ENCODE measurements at regions not wholly inside any gene's neighbourhood (a gene's known extent, or its start where the extent isn't known, plus 50 kb on each side); places are given as distances from the start of the nearest gene placed in this dataset.
"Not testable (repeated sequence)": the region's sequence is repeated elsewhere in the genome, so short reads cannot be mapped to it uniquely, and the experiment has no call there.

- no peak for DNase-seq (ENCODE audit: low spot score)
Measured at GRCh38 chr2:82084679-82085392, 1780.3 kb upstream of the LRRTM1 start.

DNA sequence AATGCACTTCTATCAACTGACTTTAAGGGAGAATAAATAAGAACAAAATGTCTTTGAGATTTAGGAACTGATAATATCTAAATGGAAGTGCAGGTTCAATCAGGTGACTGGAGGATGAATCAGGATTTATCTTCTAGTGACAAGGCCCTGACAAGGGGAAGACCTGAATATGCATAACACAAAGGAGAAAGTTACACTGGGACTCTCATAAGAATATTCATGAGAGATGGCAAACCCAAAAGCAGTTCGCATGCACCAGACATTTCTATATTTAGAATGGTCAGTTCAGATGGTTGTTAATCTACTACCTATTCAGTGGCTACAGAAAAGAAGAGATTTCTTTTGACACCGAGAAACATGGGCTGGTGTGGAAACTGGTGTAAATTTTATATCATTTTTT, 1771.3 kb upstream of the LRRTM1 start:
- no peak for DNase-seq (ENCODE audit: low spot score)

DNA sequence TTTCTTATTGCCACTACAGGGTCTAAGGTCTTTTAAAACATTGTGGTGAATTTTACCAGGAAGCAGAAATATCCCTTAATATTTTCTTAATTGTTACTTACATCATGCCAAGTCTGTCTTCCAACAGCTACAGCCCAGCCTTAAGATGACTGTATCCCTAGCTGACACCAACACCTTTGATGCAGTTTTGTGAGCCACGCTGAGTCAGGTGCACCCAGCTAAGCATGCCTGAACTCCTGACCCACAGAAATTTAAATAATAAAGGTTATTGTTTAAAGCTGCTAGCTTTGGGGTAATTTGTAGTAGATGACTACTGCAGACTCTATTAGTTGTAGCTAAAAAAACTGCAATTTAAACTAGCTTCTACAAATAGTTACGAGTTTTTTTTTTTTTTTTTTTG, 1757.9 kb upstream of the LRRTM1 start:
- DNase-seq (ENCODE audit: low spot score): no peak

- DNase-seq (ENCODE audit: low spot score): no peak
Measured at GRCh38 chr2:82055846-82056245, 1751.3 kb upstream of the LRRTM1 start.

GRCh38 chr2:82043867-82044266, 1739.3 kb upstream of the LRRTM1 start:
- DNase-seq (ENCODE audit: low spot score): no peak

DNA sequence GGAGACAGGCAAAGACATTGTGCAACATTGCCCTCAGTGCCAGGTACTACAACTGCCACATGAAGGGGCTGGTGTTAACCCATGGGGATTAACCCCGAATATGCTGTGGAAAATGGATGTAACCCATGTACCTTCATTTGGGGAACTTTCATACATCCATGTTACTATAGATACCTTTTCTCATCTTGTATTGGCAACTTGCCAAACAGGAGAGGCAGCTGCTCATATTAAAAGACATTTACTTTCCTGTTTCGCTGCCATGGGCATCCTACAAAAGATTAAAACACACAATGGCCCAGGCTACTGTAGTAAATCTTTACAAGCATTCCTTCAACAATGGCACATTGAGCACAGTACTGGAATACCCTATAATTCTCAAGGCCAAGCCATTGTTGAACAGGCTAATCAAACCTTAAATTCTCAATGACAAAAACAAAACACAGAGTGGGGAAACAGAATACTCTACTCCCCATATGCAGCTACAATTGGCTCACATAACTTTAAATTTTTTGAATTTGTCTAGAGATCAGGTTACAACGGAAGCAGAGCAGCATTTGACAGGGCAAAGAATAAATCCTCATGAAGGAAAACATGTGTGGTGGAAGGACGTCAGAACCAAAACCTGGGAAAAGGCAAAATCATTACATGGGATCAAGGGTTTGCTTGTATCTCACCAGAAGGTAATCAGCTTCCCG, 1723.5 kb upstream of the LRRTM1 start:
- DNase-seq (ENCODE audit: low spot score): no peak

DNA sequence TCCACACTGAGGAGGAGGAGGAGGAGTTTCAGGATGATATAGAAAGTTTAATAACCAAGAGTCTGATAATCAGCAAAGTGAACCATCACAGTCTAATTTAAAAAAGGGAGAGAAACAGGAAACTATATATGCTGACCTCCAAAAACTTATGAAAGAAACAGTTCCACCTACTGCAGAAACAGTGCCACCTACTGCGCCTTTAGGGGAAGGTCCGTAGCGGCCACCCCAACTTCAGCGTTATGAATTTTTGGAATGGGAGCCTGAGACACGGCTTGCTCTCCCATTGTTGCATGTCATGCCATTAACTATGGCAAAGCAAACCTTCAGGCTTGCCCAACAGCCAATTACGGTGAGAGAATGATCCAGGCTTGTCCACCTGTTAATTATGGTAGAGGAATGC, 1719.2 kb upstream of the LRRTM1 start:
- DNase-seq (ENCODE audit: low spot score): no peak

GRCh38 chr2:82013641-82014040, 1709.1 kb upstream of the LRRTM1 start:
- no peak for DNase-seq (ENCODE audit: low spot score)

- DNase-seq (ENCODE audit: low spot score): no peak
Measured at GRCh38 chr2:82007071-82007664, 1702.6 kb upstream of the LRRTM1 start.

DNA sequence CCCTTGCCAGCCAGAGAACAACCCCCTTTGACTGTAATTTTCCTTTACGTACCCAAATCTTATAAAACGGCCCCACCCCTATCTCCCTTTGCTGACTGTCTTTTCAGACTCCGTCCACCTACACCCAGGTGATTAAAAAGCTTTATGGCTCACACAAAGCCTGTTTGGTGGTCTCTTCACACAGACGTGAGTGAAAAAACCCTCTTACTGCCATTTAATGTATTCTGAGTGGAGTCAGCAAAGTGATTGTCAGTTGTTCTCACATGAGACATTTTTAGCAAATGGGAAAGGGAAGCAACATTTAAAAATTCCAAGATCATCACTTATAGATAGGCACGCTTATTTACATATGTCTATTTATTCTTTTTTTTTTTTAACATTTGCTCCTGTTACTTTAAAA, 1701.3 kb upstream of the LRRTM1 start:
- DNase-seq (ENCODE audit: low spot score): not testable (repeated sequence)

DNA sequence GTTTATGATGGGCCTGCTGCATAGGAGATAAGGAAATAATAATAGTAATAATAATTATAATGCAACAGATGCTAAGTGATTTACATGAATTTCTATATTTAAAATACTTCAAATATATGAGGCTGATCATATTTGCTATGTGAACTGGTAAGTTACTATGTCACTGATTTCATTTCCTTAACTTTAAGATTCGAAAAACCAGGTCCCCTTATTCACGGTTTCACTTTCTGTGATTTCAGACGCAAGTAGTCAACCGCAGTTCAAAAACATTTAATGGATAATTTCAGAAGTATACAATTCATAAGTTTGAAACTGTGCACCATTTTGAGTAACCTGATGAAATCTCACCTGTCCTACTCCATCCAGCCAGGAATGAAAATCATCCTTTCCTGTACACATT, 1697.1 kb upstream of the LRRTM1 start:
- no peak for DNase-seq (ENCODE audit: low spot score)

- DNase-seq (ENCODE audit: low spot score): no peak
Measured at GRCh38 chr2:82000606-82001005, 1696.1 kb upstream of the LRRTM1 start.

DNA sequence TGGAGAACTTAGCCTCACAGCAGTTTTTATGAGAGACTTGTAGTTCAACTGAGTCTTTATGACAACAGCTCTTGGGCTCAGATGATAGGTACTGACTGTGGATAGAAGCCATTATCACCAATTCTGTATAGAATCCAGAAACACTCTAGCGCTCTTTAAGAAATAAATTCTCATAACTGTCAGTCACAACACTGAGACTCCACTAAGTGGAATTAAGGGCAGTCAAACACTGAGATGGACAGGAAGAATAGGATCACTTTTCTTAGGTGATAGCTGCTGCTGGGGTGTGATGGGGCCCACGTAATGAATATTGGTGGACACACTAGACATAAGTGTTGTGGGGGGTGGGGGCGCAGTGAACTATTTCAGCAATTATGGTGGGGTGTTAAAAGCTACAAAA, 1691.8 kb upstream of the LRRTM1 start:
- no peak for DNase-seq (ENCODE audit: low spot score)

DNA sequence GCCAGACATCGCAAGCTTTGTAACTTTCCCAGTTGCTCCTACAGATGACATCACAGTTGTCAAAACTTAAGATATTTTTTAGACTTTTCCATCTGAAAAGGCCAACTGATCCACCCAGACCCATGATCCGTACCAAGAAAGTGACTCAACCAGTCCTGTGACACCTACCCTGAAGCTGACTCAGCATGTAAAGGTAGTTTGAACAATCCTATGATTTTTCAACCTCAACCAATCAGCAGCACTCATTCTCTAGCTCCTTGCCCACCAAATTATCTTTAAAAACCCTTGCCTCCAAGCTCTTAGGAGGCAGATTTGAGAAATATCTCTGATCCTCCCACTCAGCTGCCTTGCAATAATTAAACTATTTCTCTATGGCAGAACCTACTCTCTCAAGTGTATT, 1686.7 kb upstream of the LRRTM1 start:
- DNase-seq (ENCODE audit: low spot score): no peak

- DNase-seq (ENCODE audit: low spot score): no peak
Measured at GRCh38 chr2:81987370-81987769, 1682.8 kb upstream of the LRRTM1 start.

DNA sequence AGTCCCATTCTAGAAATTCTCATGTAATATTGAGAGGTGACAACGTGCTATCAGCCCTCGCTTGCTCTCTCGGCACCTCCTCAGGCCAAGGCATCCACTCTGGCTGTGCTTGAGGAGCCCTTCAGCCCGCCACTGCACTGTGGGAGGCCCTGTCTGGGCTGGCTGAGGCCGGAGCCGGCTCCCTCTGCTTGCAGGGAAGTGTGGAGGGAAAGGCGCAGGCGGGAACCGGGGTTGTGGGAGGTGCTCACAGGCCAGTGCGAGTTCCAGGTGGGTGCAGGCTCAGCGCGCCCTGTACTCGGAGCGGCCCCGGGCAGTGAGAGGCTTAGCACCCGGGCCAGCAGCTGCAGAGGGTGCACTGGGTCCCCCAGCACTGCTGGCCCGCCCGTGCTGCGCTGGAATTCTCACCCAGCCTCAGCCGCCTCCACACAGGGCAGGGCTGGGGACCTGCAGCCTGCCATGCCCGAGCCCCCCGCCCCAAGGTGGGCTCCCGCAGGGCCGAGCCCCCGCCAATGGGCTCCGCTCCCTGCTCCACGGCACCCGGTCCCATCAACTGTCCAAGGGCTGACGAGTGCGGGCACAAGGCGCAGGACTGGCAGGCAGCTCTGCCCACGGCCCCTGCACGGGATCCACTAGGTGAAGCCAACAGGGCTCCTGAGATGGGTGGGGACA, 1680.6 kb upstream of the LRRTM1 start:
- DNase-seq (ENCODE audit: low spot score): no peak

DNA sequence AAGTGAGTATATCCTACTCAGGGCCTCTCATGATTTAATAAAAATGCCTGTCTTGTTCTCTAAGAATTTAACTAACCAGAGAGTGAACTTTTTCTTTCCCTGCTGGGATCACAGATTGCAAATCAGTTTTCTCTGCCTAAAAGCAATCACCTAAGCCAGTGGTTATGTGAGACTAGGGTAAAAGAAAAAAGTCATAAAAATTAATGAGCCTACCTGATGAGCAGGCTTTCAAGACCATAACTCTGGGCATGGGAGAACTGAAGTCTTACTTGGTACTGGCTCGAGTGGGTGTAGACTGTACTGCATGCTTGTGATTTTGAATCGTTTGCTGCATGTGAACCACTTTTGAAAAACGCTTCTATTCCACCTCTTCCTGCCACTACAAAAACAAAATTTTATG, 1677.0 kb upstream of the LRRTM1 start:
- DNase-seq (ENCODE audit: low spot score): no peak

GRCh38 chr2:81979086-81979485, 1674.5 kb upstream of the LRRTM1 start:
- DNase-seq (ENCODE audit: low spot score): no peak

- no peak for DNase-seq (ENCODE audit: low spot score)
Measured at GRCh38 chr2:81976998-81977397, 1672.4 kb upstream of the LRRTM1 start.

GRCh38 chr2:81974216-81974615, 1669.7 kb upstream of the LRRTM1 start:
- no peak for DNase-seq (ENCODE audit: low spot score)

DNA sequence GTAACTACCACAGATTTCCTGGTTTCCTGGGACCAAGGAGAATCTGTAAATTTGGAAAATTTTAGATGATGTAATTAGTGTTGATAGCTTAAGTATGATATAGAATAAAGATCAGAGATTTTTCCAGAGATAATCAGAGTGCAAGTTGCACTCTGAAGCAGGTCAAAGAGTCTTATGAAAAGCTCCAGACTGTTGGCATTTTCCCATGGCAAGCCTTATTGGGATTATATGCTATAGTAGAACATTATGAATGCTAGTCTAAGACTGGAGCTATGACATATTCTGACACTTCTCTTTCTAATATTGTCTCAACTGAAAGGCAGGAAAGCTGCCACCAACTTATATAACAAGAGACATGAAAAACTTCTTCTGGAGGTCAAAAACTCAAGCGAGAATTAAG, 1638.3 kb upstream of the LRRTM1 start:
- no peak for DNase-seq (ENCODE audit: low spot score)

DNA sequence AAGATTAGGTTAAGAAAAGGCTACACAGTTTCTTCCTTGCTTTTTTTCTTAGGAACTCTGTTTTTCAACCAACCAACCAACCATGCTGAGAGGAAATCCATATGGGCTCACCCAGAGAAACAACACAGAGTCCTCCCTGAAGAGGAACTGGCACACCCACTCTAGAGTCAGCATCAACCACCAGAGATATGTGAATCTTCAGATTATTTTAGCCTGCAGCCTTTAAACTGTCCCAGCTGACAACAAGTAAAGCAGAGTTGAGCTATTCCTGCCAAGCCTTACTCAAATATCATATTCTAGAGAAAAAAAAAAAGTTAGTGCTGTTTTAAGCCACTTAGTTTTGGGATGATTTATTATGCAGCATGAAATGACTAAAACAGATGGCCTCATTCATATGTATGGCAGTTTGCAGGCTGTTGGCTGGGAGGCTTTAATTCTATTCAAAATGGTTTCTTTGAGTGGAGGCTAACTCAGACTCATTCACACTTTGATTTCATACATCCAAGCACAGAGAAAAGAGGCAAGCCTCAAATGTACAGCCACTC, 1637.7 kb upstream of the LRRTM1 start:
- DNase-seq (ENCODE audit: low spot score): no peak
